ENCODE measurements at regions not wholly inside any gene's neighbourhood (a gene's known extent, or its start where the extent isn't known, plus 50 kb on each side); places are given as distances from the start of the nearest gene placed in this dataset.

- FAIRE-seq (no peak), ATAC-seq (no peak), DNase-seq (ENCODE audit: low read depth in 1 of 2, low spot score in 1 of 2) (no peak)
- H3K4me1 ChIP-seq = no peaks in the 10 kb centered on the region
- WGBS (ENCODE audit: missing lambda C conversion rate) = 23% methylated on average over 8 of the region's 8 CpGs
- no peak for TF ChIP-seq ELK1 (IDR thresholded peaks at IDR 0.05; ENCODE audit: low read depth, low read length)
- no peak overlapping the region for H3K4me2 ChIP-seq
- no peak overlapping the region for H3K27ac ChIP-seq
- H3K4me3 ChIP-seq = no peak overlapping the region
- H3K9me3 ChIP-seq = no peaks in the 10 kb centered on the region
- CTCF ChIA-PET = no interaction called here
- POLR2A ChIA-PET = no interaction called here
Measured at GRCh38 chr21:32198384-32198783, 80.5 kb downstream of the MIS18A start.

- H3K4me3 ChIP-seq = no peak overlapping the region
- ChIA-PET CTCF (no interaction called here), POLR2A (no interaction called here)
- no peaks in the 10 kb centered on the region for H3K4me1 ChIP-seq
- no peak overlapping the region for H3K27ac ChIP-seq
- H3K9me3 ChIP-seq = no peaks in the 10 kb centered on the region
- no peak overlapping the region for H3K4me2 ChIP-seq
- ATAC-seq (no peak), DNase-seq (ENCODE audit: low read depth in 1 of 2, low spot score in 1 of 2) (no peak), FAIRE-seq (no peak)
- WGBS (ENCODE audit: missing lambda C conversion rate) = 2% methylated on average over 2 of the region's 2 CpGs
- TF ChIP-seq MAZ (IDR thresholded peaks at IDR 0.05; ENCODE audit: borderline replicate concordance, low read depth, low read length) (no peak), HOXA7 (CRISPR knock-in tag; IDR thresholded peaks at IDR 0.05) (no peak), BCL3 (IDR thresholded peaks at IDR 0.05) (no peak), HOXB5 (CRISPR knock-in tag; IDR thresholded peaks at IDR 0.05) (no peak), E2F6 (IDR thresholded peaks at IDR 0.05; ENCODE audit: borderline replicate concordance, low read depth) (no peak), NPAS2 (CRISPR knock-in tag; IDR thresholded peaks at IDR 0.05; ENCODE audit: borderline replicate concordance) (no peak), BHLHE40 (IDR thresholded peaks at IDR 0.05; ENCODE audit: low read depth, low read length) (no peak), USF2 (IDR thresholded peaks at IDR 0.05) (no peak), JUN (IDR thresholded peaks at IDR 0.05) (no peak), MAFK (IDR thresholded peaks at IDR 0.05; ENCODE audit: partially characterized antibody) (no peak), EP300 (IDR thresholded peaks at IDR 0.05) (no peak)
Measured at GRCh38 chr21:32197896-32198295, 81.0 kb downstream of the MIS18A start.

GRCh38 chr21:32196001-32196400, 82.8 kb downstream of the MIS18A start:
- TF ChIP-seq RCOR1 (IDR thresholded peaks at IDR 0.05; ENCODE audit: low read depth, low read length) (no peak), HDAC2 (IDR thresholded peaks at IDR 0.05) (no peak), HOXB5 (CRISPR knock-in tag; IDR thresholded peaks at IDR 0.05) (no peak), RAD21 (conservative IDR thresholded peaks at IDR 0.05 in 1 of 2, IDR thresholded peaks at IDR 0.05 in 1 of 2) (no peak), RFX5 (IDR thresholded peaks at IDR 0.05) (no peak), MAZ (IDR thresholded peaks at IDR 0.05; ENCODE audit: borderline replicate concordance, low read depth, low read length) (no peak), ELK1 (IDR thresholded peaks at IDR 0.05; ENCODE audit: low read depth, low read length) (no peak), EHMT2 (IDR thresholded peaks at IDR 0.05; ENCODE audit: low read depth) (no peak), FOSB (CRISPR knock-in tag; IDR thresholded peaks at IDR 0.05) (no peak), HOXB13 (CRISPR knock-in tag; IDR thresholded peaks at IDR 0.05; ENCODE audit: low read depth) (no peak), TP53 (CRISPR knock-in tag; IDR thresholded peaks at IDR 0.05) (no peak), ZFP36 (IDR thresholded peaks at IDR 0.05; ENCODE audit: borderline replicate concordance, partially characterized antibody) (no peak), NFE2L2 (conservative IDR thresholded peaks at IDR 0.05; ENCODE audit: low read length) (no peak), MAX (IDR thresholded peaks at IDR 0.05) (no peak)
- TF ChIP-seq, protein P1, sequence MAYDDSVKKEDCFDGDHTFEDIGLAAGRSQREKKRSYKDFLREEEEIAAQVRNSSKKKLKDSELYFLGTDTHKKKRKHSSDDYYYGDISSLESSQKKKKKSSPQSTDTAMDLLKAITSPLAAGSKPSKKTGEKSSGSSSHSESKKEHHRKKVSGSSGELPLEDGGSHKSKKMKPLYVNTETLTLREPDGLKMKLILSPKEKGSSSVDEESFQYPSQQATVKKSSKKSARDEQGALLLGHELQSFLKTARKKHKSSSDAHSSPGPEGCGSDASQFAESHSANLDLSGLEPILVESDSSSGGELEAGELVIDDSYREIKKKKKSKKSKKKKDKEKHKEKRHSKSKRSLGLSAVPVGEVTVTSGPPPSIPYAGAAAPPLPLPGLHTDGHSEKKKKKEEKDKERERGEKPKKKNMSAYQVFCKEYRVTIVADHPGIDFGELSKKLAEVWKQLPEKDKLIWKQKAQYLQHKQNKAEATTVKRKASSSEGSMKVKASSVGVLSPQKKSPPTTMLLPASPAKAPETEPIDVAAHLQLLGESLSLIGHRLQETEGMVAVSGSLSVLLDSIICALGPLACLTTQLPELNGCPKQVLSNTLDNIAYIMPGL (CRISPR knock-in tag; IDR thresholded peaks at IDR 0.05; ENCODE audit: borderline replicate concordance) = no peak
- TF ChIP-seq, protein P2, sequence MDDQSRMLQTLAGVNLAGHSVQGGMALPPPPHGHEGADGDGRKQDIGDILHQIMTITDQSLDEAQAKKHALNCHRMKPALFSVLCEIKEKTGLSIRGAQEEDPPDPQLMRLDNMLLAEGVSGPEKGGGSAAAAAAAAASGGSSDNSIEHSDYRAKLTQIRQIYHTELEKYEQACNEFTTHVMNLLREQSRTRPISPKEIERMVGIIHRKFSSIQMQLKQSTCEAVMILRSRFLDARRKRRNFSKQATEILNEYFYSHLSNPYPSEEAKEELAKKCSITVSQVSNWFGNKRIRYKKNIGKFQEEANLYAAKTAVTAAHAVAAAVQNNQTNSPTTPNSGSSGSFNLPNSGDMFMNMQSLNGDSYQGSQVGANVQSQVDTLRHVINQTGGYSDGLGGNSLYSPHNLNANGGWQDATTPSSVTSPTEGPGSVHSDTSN (IDR thresholded peaks at IDR 0.05) = no peak
- DNase-seq (ENCODE audit: low read depth in 1 of 2, low spot score in 1 of 2) (no peak), FAIRE-seq (no peak), ATAC-seq (no peak)
- H3K9me3 ChIP-seq = no peaks in the 10 kb centered on the region
- no peak overlapping the region for H3K27ac ChIP-seq
- no peaks in the 10 kb centered on the region for H3K4me1 ChIP-seq
- WGBS (ENCODE audit: missing lambda C conversion rate) = 10% methylated on average over 4 of the region's 4 CpGs
- POLR2A ChIA-PET = no interaction called here
- H3K4me2 ChIP-seq = no peak overlapping the region
- CTCF ChIA-PET = interaction anchor here (1.3 kb wide), 1 partner anchor 13 kb away, joined by 3 read pairs; no protein-coding TSS in a partner anchor
- no peak overlapping the region for H3K4me3 ChIP-seq

All from A549 (cell line).